ENCODE measurements at regions not wholly inside any gene's neighbourhood (a gene's known extent, or its start where the extent isn't known, plus 50 kb on each side); places are given as distances from the start of the nearest gene placed in this dataset.
A peak's percentile ranks its signal among the peaks of the same experiment; 100 is the strongest.

DNA sequence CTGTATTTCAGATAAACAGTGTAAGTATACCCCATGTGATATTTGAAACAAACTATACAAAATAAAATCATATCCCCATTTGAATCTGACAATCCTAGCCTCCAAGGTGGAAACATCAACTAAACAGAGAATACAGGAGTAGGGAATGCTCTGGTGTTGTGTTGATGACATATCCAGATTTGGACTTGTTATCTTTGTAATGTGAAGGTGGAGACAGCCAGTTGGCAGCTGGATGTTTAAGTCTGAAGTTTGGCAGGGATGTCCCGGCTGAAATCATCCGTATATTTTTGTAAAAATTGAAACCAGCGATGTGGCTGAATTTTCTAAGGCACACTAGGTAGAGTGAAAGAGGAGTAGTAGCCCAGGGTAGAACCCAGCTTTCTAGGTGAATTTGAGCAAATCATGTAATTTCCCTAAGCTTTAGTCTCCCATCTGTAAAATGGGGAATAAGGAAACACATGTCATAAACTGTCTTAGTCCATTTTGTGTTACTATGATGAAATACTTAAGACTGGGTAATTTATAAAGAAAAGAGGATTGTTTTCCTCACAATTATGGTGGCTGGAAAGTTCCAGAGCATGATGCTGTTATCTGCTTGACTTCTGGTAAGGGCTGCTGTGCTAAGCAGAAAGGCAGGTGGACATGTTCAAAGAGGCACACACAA lies 246.6 kb upstream of the APCDD1 start:
- Histone ChIP-seq H2BK120ac (ENCODE audit: low read depth, low read length) (no peak overlapping the region), H3K56ac (ENCODE audit: extremely low read depth, insufficient read depth, low read length) (no peak overlapping the region), H4K5ac (ENCODE audit: low read depth, low read length) (no peak overlapping the region), H2BK15ac (ENCODE audit: low read depth, low read length) (no peak overlapping the region), H2AK5ac (ENCODE audit: low read depth, low read length) (no peak overlapping the region), H4K20me1 (ENCODE audit: insufficient read depth, low read length) (no peaks in the 10 kb centered on the region), H3K27me3 (ENCODE audit: control insufficient read depth, insufficient read depth, low read length) (peaks cover 9% of the 10 kb centered on the region), H3K23ac (ENCODE audit: low read depth, low read length) (no peak overlapping the region), H3K9me3 (ENCODE audit: control insufficient read depth, insufficient read depth, low read length) (no peaks in the 10 kb centered on the region), H4K91ac (ENCODE audit: insufficient read depth, low read depth, low read length) (no peak overlapping the region), H2BK20ac (ENCODE audit: low read depth, low read length) (no peak overlapping the region), H2AFZ (replicated peaks; ENCODE audit: low read length, poor library complexity) (no peak overlapping the region), H3K18ac (ENCODE audit: low read depth, low read length) (no peak overlapping the region), H3K27ac (ENCODE audit: insufficient read depth, low read length) (no peak overlapping the region), H3K4me3 (ENCODE audit: insufficient read depth, low read depth, low read length) (no peak overlapping the region), H3K4ac (ENCODE audit: low read depth, low read length) (no peak overlapping the region), H3K4me2 (ENCODE audit: low read depth, low read length) (no peak overlapping the region), H3K79me1 (ENCODE audit: low read depth in 1 of 2, low read length in 2 of 2) (no peaks in the 10 kb centered on the region), H3K9ac (ENCODE audit: low read depth, low read length) (no peak overlapping the region), H3K14ac (replicated peaks; ENCODE audit: low read depth, low read length) (no peak overlapping the region), H3K4me1 (ENCODE audit: control insufficient read depth, insufficient read depth, low read length) (no peaks in the 10 kb centered on the region), H3K9me1 (ENCODE audit: insufficient read depth, low read length) (no peaks in the 10 kb centered on the region), H2BK5ac (ENCODE audit: low read depth, low read length, poor library complexity, severe bottlenecking) (no peak overlapping the region), H2AK9ac (replicated peaks; ENCODE audit: low read depth, low read length, poor library complexity) (no peak overlapping the region), H4K8ac (ENCODE audit: low read depth in 2 of 2, low read length in 2 of 2) (no peak overlapping the region), H3K36me3 (ENCODE audit: control insufficient read depth, insufficient read depth, low read length) (no peaks in the 10 kb centered on the region)
- WGBS, 2 experiments (ENCODE audit: extremely low coverage in 2 of 2, insufficient read length in 1 of 2), result 33% methylated on average over 1 of the region's 3 CpGs; no CpG with 5 or more reads in 1 of the 2 experiments
- dilution Hi-C loops (cut with HindIII; ENCODE audit: low sequenced_read_pairs, unreplicated experiment) (no loop called here), intact Hi-C loops (cut with micrococcal nuclease) (no loop called here), in situ Hi-C loops (cut with MboI; ENCODE audit: low sequenced_read_pairs) (no loop called here)
- no peak for ATAC-seq (ENCODE audit: low read depth)
- TF ChIP-seq NFE2L2 (IDR thresholded peaks at IDR 0.05; ENCODE audit: low read depth, low read length) (no peak), POLR2A (IDR thresholded peaks at IDR 0.05; ENCODE audit: low read depth, low read length) (no peak), CEBPB (IDR thresholded peaks at IDR 0.05; ENCODE audit: low read depth, low read length) (peak; percentile 30; the same call in 1 of the 2 replicates)
- ChIA-PET POLR2A (ENCODE audit: unreplicated experiment) (no interaction called here), CTCF (no interaction called here)
- DNase-seq, result no peak
- no TSS peak for BruUV-seq (replicated peaks)

All from IMR-90 (cell line).